DMS153 treated with DMSO at 0.1 percent for 48 hours (cell line): ENCODE measurements at regions not wholly inside any gene's neighbourhood (a gene's known extent, or its start where the extent isn't known, plus 50 kb on each side); places are given as distances from the start of the nearest gene placed in this dataset.

Experiments used
- DNase-seq: peaks from one replicate; lab custom pipeline; 2025; ENCODE audit not compliant: unreplicated experiment; lab: John Stamatoyannopoulos, UW

- DNase-seq: no peak
These were observed 172.9 kb downstream of the KCTD12 start for GRCh38 chr13:76713280-76713679.

- DNase-seq: no peak
These were observed 174.5 kb downstream of the KCTD12 start for GRCh38 chr13:76711550-76712182.

GRCh38 chr13:76709851-76710250 is 176.4 kb downstream of the KCTD12 start:
- no peak for DNase-seq

- no peak for DNase-seq
These were observed 178.0 kb downstream of the KCTD12 start for GRCh38 chr13:76708138-76708688.

DNA sequence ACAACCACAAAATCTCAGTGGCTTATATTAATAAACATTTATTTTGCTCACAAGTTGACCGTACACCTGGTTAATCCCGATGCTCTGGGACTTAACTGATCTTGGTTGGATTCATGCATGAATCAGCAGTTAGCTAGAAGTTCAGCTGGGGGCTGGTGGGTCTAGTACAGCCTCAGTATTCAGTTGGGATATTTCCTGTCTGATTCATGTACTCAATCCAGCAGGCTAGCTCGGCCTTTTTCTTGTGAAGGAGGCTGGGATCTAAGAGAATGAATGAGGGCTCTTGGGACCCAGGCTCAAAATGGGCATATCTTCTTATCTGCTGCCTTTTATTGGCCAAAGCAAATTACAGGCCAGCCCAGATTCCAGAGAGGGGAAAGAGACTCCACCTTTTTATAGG is 178.8 kb downstream of the KCTD12 start:
- DNase-seq: no peak

- DNase-seq: no peak
These were observed 182.4 kb downstream of the KCTD12 start for GRCh38 chr13:76703621-76704288.

DNA sequence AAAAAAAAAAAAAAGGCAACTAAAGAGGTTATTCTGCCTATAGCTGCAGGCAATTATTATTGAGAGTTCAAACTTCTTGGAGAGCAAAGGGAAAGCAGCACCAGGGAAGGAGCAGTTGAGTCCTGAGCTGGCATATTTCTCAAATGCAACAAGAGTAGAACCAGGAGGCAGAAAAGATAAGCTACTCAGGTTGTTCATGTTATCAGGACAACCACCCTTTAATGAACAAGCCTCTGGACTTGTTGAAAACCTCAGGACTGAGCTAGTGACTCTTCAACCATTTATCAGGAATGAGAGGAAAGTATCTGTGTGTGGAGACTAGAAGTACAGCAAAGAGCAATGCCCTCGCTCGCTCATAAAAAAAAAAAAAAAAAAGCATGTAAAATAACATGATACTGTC is 183.0 kb downstream of the KCTD12 start:
- DNase-seq: no peak

GRCh38 chr13:76697288-76697687 is 188.9 kb downstream of the KCTD12 start:
- no peak for DNase-seq

- no peak for DNase-seq
These were observed 189.8 kb downstream of the KCTD12 start for GRCh38 chr13:76696370-76696769.

DNA sequence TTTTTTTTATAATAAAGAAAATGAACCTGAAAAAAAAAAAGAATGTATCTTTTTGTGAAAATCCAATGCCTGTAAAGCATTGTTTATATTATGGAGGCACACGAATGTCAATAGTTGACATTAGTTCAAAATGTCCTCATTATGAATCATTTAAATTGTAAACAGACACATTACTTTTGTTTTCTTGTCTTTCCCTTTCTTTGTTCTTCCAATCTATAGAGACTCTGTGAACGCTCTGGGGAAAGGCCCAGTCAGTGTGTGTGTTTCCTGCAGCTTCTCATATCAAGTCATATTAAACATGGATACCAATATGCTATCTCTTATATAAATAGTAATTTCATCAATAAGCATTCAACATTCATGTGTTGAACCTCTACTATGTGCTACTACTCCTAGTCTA is 193.1 kb downstream of the KCTD12 start:
- no peak for DNase-seq

GRCh38 chr13:76692346-76692745 is 193.9 kb downstream of the KCTD12 start:
- DNase-seq: no peak

- no peak for DNase-seq
These were observed 195.6 kb downstream of the KCTD12 start for GRCh38 chr13:76690611-76691010.

DNA sequence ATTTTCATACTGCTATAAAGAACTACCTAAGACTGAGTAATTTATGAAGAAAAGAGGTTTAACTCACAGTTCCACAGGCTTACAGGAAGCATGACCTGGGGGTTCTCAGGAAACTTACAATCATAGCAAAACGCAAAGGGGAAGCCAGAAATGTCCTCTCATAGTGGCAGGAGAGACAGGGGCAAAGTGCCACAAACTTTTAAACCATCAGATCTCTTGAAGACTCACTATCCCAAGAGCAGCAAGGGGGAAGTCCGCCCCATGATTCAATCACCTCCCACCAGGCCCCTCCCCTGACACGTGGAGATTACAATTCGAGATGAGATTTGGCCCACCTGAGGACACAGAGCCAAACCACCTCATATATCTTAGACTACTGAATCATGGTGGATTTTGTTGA is 198.7 kb downstream of the KCTD12 start:
- DNase-seq: no peak

- no peak for DNase-seq
These were observed 200.3 kb downstream of the KCTD12 start for GRCh38 chr13:76685938-76686337.

GRCh38 chr13:76684336-76684735 is 201.9 kb downstream of the KCTD12 start:
- DNase-seq: no peak

GRCh38 chr13:76683854-76684253 is 202.4 kb downstream of the KCTD12 start:
- no peak for DNase-seq

GRCh38 chr13:76683168-76683567 is 203.0 kb downstream of the KCTD12 start:
- no peak for DNase-seq

DNA sequence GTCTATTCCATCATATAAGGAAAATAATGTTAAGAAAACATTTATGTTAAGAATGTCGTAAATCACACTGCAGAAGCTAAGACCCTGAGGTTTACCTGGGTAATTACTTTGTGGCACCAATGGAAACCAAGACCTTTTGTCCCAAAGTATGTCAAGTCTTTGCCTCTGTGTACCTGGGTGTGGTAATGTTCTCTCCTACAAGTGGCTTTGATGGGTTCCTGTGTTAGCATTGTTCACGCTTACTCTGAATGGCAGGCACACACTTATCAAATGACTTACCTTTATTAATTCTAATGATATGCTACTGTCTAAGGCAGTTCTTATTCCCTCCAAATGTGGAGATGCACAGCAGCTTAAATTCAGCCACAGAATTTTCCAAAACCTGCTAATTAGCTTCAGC is 206.1 kb downstream of the KCTD12 start:
- DNase-seq: no peak

GRCh38 chr13:76677043-76677442 is 209.2 kb downstream of the KCTD12 start:
- DNase-seq: no peak

GRCh38 chr13:76672420-76672819 is 213.8 kb downstream of the KCTD12 start:
- no peak for DNase-seq

GRCh38 chr13:76668716-76669115 is 217.5 kb downstream of the KCTD12 start:
- DNase-seq: no peak

- DNase-seq: no peak
These were observed 218.1 kb downstream of the KCTD12 start for GRCh38 chr13:76668141-76668540.

GRCh38 chr13:76667551-76667950 is 218.7 kb downstream of the KCTD12 start:
- no peak for DNase-seq
